GM19468 (cell line): ENCODE measurements at regions not wholly inside any gene's neighbourhood (a gene's known extent, or its start where the extent isn't known, plus 50 kb on each side); places are given as distances from the start of the nearest gene placed in this dataset.
"Not testable (repeated sequence)": the region's sequence is repeated elsewhere in the genome, so short reads cannot be mapped to it uniquely, and the experiment has no call there.

ENCODE experiments used
- ATAC-seq: cut with Tn5 transposase; IDR thresholded peaks from one replicate; pipeline ENCODE4 v1.9.1; 2021; ENCODE audit warnings: mild to moderate bottlenecking, moderate library complexity, moderate number of reproducible peaks; ENCODE audit not compliant: unreplicated experiment; ENCODE audit errors: extremely low read depth

DNA sequence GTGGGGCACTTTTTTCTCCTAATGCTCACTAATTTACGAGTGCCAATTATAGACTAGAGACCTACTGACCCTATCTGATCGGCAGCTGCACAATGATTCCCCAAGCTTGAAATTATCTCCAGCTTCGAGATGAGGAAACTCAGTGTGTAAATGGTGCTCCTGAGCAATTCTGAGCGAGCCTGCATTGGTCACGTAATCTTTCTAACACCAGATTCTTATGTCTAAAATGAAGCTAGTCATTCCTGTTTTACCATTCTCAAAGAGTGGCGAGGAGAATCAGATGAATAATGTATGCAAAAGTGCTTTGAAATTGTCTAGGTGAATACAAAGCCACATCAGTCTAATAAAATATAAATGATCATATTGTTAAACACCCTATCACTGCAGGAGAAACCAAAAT, 318.1 kb upstream of the FAM78B start:
- no peak for ATAC-seq

DNA sequence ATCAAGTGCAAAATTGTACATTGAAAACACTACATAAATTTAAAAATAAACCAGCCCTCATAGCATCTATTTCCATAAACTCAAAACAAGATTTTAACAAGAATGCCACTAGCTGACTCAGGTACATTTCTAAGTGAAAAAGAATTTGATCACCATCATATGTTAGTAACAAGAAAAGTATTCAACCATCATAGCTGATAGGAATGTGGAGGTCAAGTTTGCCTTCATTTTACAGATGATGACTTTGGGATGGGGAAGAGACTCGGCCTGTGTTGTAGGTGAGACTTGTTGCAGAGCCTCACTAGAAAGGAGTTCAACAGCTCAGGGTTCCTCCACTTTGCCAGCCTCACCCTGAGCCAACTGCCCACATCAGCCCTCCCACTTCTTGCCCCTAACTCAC, 318.8 kb upstream of the FAM78B start:
- ATAC-seq, result no peak

GRCh38 chr1:166488327-166488726, 321.5 kb upstream of the FAM78B start:
- ATAC-seq, result no peak

- no peak for ATAC-seq
Observed at GRCh38 chr1:166489356-166489669, 322.5 kb upstream of the FAM78B start.

DNA sequence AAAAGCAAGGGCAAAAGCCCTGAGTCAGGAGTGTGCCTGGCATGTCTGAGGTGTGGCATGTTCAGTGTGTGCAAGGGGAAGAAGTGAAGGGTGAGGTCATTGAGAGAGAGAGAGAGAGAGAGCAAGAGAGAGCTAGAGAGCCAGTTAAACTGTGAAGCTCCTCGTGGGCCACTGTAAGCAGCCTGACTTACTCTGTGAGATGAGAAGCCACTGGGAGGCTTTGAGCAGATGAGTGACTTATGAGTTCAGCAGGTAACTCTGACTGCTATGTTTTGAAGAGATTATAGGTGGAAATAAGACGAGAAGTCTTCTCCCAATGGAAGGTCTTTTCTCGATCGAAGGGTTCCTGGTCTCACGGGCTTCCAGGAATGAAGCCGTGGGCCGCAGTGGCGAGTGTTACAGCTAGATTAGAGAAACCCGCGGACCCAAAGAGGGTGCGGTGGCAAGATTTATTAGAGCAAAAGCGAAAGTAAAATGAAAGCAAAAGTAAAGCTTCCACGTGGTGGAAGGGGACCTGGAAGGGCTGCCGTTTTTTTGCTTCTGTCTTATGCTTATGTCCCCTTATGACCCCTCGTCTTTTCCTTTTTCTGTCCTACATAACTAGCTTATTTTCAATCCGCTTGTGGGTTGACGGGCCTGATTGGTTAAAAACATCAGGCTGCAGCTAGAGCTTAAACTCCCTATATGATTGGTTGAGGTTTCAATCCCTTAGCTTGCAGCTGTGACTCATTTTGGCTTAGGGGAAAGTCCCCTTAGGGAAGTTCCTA, 323.1 kb upstream of the FAM78B start:
- peak; percentile 72 for ATAC-seq

DNA sequence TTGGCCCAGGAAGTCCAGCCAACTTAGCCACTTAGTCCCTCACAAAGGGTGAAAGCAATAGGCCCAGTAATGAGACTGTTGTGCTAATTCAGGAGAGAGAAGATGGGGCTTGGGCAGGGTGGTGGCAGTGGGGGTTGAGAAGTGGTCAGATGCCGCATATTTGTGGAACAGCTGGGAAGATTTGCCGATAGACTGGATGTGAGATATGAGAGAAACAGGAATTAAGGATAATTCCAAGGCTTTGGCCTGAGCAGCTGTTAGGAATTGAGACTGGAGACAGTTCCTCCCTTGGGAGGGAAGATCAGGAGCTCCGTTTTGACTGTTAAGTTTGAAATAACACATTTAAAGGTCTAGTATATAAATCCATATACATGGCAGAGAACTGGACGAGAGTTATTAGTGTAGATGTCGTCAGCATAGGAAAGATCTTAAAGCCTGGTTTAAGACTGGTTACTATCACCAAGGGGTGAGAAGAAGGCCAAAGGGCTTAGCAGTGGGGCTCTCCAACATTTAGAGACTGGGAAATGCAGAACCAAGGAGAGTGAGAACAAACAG, 323.7 kb upstream of the FAM78B start:
- ATAC-seq, result no peak

DNA sequence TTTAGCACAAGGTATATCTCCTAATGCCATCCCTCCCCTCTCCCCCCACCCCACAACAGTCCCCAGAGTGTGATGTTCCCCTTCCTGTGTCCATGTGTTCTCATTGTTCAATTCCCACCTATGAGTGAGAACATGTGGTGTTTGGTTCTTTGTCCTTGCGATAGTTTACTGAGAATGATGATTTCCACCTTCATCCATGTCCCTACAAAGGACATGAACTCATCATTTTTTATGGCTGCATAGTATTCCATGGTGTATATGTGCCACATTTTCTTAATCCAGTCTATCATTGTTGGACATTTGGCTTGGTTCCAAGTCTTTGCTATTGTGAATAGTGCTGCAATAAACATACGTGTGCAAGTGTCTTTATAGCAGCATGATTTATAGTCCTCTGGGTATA, 327.0 kb upstream of the FAM78B start:
- not testable (repeated sequence) for ATAC-seq

DNA sequence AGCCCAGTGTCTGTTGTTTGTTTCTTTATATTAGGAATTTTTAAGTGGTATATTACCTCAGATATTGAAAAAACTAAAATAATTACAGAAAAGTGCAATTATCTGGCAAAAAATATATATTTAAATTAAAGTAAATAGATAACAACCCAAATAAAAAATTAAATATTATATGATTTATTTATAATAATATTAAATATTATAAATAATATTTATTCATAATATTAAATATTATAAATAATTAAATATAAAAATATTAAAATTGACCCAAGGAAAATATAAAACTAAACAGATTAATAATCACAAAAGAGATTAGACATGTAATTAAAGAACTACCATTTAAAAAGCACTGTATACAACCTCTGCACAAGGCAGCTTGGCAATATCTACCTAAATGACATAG, 331.9 kb upstream of the POGK start:
- no peak for ATAC-seq

DNA sequence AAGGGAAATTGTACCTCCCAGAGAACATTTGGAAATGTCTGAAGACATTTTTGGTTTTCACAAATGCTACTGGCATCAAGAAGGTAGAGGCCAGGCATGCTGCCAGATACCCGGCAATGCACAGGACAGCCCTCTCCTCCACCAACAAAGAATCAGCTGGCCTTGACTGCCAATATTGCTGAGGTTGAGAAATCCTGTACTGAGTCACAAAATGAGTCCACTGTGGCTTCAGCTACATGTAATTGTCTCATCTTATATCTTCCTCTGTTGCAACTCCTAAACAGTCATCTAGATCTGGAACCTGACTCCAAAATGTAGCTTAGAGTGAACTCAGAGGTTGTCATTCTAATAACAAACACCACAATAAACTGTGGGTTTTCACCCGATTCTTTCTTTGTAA, 327.5 kb upstream of the POGK start:
- no peak for ATAC-seq

DNA sequence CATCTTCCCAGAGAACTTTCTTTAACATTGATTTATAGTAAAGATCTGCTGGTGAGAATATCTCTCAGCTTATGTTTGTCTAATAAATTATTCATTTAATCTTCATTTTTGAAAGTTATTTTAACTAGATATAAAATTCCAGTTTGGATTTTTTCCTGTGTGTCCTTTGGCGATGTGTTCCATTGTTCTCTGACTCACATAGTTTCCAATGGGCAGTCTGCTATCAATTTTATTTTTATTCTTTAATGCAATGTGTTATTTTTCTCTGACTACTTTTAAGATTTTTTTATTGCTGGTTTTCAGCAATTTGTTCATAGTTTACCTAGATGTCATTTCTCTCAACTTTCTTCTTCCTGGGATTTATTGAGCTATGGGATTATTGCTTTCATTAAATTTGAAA, 325.2 kb upstream of the POGK start:
- ATAC-seq, result no peak

DNA sequence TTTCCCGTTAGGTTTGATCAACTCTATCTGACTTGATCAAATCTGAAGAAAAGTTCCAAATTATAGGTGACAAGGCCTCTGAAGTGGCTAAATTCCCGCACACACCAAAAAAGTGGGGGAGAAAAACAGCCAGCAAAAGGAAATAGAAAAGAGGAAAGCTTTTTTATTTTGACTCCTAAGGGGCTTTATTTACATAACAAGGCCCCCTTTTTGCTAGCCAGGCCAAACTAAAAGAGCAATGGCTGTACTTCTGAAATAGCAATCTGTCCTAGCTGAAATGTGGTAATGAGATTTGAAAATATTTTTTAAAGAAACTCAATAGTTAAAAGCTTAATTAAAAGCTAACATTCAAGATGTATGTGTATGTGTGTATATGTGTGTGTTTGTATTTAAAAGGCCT, 311.5 kb upstream of the POGK start:
- no peak for ATAC-seq

DNA sequence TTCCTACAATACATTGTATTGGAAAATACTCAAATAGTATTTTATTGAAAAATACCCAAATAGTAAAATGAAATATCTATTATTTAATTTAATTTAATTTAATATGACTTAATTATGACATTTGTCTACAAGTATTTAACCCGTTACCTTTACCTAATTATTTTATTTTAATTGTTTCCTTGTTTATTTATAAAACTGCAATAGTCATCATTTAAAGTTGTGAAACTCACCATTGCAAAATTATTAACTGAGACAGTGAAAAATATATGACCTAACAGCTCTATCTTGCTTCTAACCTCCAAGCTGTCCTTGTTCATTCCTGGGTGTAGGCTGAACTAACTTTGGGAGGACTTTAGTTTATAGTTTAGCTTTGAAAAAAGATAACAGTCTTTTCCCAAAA, 300.6 kb upstream of the POGK start:
- ATAC-seq, result no peak

DNA sequence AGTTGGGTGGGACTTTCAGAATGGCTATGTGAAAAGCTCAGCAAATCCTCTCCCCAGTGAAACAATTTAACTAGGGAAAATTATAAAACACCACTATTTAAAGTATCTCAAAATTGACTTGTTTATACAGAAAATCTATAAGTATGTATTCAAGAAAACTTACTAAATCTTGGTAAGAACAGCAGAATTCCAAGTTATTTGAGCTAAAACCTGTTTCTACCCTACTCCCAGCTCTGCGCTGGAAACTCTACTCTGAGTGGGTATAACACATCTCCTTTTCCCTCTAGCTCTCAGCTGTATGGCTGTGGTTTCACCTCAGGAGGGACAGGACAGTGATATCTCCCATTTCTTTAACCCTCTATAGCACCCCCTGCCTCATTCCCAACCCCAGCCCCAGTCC, 295.2 kb upstream of the POGK start:
- ATAC-seq, result no peak

GRCh38 chr1:166544561-166544960, 294.7 kb upstream of the POGK start:
- ATAC-seq, result no peak

- no peak for ATAC-seq
Observed at GRCh38 chr1:166552706-166553105, 286.6 kb upstream of the POGK start.

- no peak for ATAC-seq
Observed at GRCh38 chr1:166570954-166571353, 268.3 kb upstream of the POGK start.

GRCh38 chr1:166573199-166573598, 266.1 kb upstream of the POGK start:
- no peak for ATAC-seq

GRCh38 chr1:166579557-166580501, 259.4 kb upstream of the POGK start:
- no peak for ATAC-seq

DNA sequence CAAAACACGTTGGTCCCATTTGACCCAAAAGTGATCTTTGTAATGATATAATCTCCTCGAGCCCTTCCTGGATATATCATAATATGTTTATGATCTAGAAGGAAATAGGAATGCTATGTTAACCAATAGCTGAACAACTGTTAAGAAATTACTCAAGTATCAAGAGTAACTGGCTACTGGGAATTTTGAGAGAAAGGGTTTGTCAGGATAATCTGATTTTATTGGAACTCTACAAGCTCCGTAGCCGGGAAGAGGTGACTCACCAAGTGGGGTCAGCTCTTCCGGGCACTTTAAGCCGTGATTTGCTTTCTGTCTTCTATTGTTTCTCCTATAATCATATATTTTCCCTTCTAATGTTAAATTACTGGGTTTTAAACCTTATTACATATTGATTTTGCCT, 250.5 kb upstream of the POGK start:
- ATAC-seq, result no peak

GRCh38 chr1:166590161-166590560, 249.1 kb upstream of the POGK start:
- ATAC-seq, result no peak

GRCh38 chr1:166594646-166595045, 244.6 kb upstream of the POGK start:
- ATAC-seq, result no peak
